Activated T-cell treated with anti-CD3 and anti-CD28 coated beads, Interleukin-2, amount 50 U/mL, for 72 hours (primary cell): ENCODE measurements at regions not wholly inside any gene's neighbourhood (a gene's known extent, or its start where the extent isn't known, plus 50 kb on each side); places are given as distances from the start of the nearest gene placed in this dataset.

Experiments
- ATAC-seq, 2 donors: fragments of 150-1000 bp; cut with Tn5 transposase; replicated peaks in 1 of 2; 2 replicates each; pipeline ENCODE4 v1.10.0; 2021; ENCODE audit warnings: moderate library complexity in 2 of 2, mild to moderate bottlenecking in 1 of 2
- DNase-seq, 2 donors: peaks; one replicate each; pipeline ENCODE4 v3.0.0; 2021 to 2022; ENCODE audit warnings: mixed read lengths in 1 of 2
- H3K27ac Mint-ChIP-seq: one replicate; pipeline ENCODE4 v1.8.0; 2022; ENCODE audit warnings: mild to moderate bottlenecking, moderate library complexity, mixed read lengths
- H3K27me3 Mint-ChIP-seq: one replicate; pipeline ENCODE4 v1.8.0; 2022; ENCODE audit warnings: low read depth, mixed read lengths
- H3K36me3 Mint-ChIP-seq, 2 donors: one replicate each; pipeline ENCODE4 v1.8.0; 2022; ENCODE audit warnings: mixed read lengths in 2 of 2, mild to moderate bottlenecking in 1 of 2; ENCODE audit not compliant: insufficient read depth in 2 of 2
- H3K4me1 Mint-ChIP-seq: one replicate; pipeline ENCODE4 v1.8.0; 2022; ENCODE audit warnings: low read depth, mixed read lengths
- H3K4me3 Mint-ChIP-seq, 2 donors: one replicate each; pipeline ENCODE4 v1.8.0; 2022; ENCODE audit warnings: mild to moderate bottlenecking in 2 of 2, mixed read lengths in 2 of 2, moderate library complexity in 2 of 2
- H3K9me3 Mint-ChIP-seq, 2 donors: one replicate each; pipeline ENCODE4 v1.8.0; 2022; ENCODE audit warnings: mixed read lengths in 2 of 2

DNA sequence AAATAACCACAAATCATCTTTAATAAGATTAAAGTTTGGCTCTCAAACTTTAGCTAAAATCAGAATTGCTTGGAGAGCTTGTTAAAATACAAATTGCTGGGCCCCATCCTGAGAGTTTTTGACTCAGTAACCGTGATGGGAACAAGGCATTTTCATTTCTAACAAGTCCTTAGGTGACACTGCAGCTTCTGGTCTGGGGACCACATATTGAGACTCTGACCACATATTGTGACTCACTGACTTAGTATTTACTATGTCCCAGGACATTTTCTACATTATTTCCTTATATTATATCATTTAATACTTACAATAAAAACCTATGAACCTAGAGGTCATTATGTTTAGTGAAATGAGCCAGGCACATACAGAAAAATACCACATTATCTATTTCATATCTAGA, 164.5 kb downstream of the ZMAT3 start:
- Mint-ChIP-seq H3K27ac (no peak overlapping the region), H3K36me3 (no peaks in the 10 kb centered on the region), H3K9me3 (peaks cover 0 to under 1% of the 10 kb centered on the region in 2 donors), H3K4me3 (no peak overlapping the region), H3K27me3 (no peaks in the 10 kb centered on the region), H3K4me1 (no peaks in the 10 kb centered on the region)
- no peak for DNase-seq
- no peak for ATAC-seq

DNA sequence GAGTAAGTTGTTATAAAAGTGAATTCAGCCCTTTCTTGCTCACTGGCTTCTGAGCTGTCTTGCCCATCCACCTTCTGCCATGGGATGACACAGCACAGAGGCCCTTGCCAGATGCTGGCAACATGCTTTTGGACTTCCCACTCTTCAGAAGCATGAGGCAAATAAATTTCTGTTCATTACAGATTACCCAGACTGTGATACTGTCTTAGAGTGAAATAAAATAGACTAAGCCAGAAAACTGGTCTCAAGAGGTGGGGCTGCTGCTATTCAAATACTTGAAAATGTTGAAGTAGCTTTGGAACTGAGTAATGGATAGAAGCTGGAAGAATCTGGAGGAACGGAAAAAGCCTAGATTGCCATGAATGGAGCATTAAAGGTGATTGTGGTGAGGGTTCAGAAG, 170.4 kb downstream of the ZMAT3 start:
- no peak for DNase-seq
- no peak for ATAC-seq
- Mint-ChIP-seq H3K4me1 (no peaks in the 10 kb centered on the region), H3K9me3 (no peaks in the 10 kb centered on the region), H3K4me3 (no peak overlapping the region), H3K27ac (no peak overlapping the region), H3K27me3 (no peaks in the 10 kb centered on the region), H3K36me3 (no peaks in the 10 kb centered on the region)

DNA sequence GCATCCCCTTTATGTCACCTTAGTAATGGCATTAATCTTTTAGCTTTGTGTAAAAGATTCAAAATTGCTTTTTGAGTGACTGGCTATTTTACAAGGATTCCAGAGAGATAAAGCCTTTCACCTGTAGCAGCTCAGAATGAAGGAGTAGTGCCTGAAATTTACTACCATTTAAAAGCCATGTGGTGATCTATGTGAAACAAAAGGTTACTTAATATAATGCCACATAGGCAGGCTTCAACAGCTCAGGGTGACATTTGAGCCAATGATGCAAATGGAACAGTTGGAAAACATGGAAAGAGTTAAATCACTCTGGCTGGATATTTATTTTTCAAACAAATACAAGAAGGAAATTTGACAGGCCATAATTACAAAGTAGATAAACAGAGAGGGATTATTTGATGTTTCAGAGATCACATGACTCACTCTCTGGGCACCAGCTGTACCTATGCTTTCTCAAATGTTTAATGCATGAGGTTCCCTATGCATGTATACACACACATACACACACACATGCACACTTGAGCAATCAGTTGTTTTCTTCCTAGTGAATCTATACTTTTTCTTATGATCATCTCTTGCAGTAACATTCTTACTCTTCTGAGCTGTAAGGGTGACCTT, 171.5 kb downstream of the ZMAT3 start:
- no peaks in the 10 kb centered on the region for H3K4me1 Mint-ChIP-seq
- DNase-seq (no peak), ATAC-seq (no peak)
- no peak overlapping the region for H3K27ac Mint-ChIP-seq
- H3K27me3 Mint-ChIP-seq = no peaks in the 10 kb centered on the region
- no peaks in the 10 kb centered on the region for H3K9me3 Mint-ChIP-seq
- no peaks in the 10 kb centered on the region for H3K36me3 Mint-ChIP-seq
- no peak overlapping the region for H3K4me3 Mint-ChIP-seq

DNA sequence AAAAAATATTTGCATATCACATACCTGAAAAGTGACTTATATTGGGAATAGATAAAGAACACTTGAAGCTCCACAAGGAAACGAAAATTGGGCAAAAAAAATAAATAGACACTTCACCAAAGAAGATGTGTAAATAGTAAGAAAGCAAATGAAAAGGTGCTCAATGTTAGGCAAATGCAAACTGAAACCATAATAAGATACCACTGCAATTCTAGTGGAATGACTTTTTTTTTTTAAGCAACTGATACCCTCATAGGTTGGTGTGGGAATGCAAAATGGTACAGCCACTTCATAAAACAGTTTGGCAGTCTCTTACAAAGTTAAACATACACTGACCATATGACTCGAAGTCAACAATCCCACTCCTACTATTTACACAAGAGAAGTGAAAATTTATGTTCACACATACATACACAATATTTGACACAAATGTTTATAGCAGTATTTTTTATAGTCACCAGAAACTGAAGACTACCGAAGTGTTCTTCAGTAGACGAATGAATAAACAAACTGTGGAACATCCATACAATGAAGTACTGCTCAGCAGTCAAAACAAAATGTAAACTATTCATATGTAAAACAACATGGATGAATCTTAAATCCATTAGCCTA, 176.3 kb downstream of the ZMAT3 start:
- Mint-ChIP-seq H3K9me3 (peaks cover 2% of the 10 kb centered on the region in 2 donors), H3K4me3 (no peak overlapping the region), H3K27me3 (no peaks in the 10 kb centered on the region), H3K27ac (no peak overlapping the region), H3K4me1 (no peaks in the 10 kb centered on the region), H3K36me3 (no peaks in the 10 kb centered on the region)
- ATAC-seq = no peak
- no peak for DNase-seq
